GM21423 (cell line): ENCODE measurements at regions not wholly inside any gene's neighbourhood (a gene's known extent, or its start where the extent isn't known, plus 50 kb on each side); places are given as distances from the start of the nearest gene placed in this dataset.

Source experiments
- ATAC-seq: cut with Tn5 transposase; IDR thresholded peaks from one replicate; pipeline ENCODE4 v1.9.1; 2021; ENCODE audit warnings: mild to moderate bottlenecking, moderate library complexity; ENCODE audit not compliant: unreplicated experiment

- no peak for ATAC-seq
These were observed 192.2 kb upstream of the SYNDIG1 start for GRCh38 chr20:24277196-24277595.

GRCh38 chr20:24275946-24276705 is 193.3 kb upstream of the SYNDIG1 start:
- no peak for ATAC-seq

- ATAC-seq, result no peak
These were observed 196.2 kb upstream of the SYNDIG1 start for GRCh38 chr20:24273251-24273650.

GRCh38 chr20:24261351-24261750 is 208.1 kb upstream of the SYNDIG1 start:
- no peak for ATAC-seq

- ATAC-seq, result no peak
These were observed 212.3 kb upstream of the SYNDIG1 start for GRCh38 chr20:24257171-24257570.

- ATAC-seq, result no peak
These were observed 213.1 kb upstream of the SYNDIG1 start for GRCh38 chr20:24256307-24256706.

- no peak for ATAC-seq
These were observed 214.9 kb upstream of the SYNDIG1 start for GRCh38 chr20:24254480-24254879.

- no peak for ATAC-seq
These were observed 216.1 kb upstream of the SYNDIG1 start for GRCh38 chr20:24253321-24253720.

- ATAC-seq, result no peak
These were observed 224.3 kb upstream of the SYNDIG1 start for GRCh38 chr20:24245094-24245493.

GRCh38 chr20:24242763-24243162 is 226.7 kb upstream of the SYNDIG1 start:
- no peak for ATAC-seq

GRCh38 chr20:24241466-24241865 is 228.0 kb upstream of the SYNDIG1 start:
- ATAC-seq, result no peak

- ATAC-seq, result no peak
These were observed 232.5 kb upstream of the SYNDIG1 start for GRCh38 chr20:24236963-24237362.

- no peak for ATAC-seq
These were observed 233.2 kb upstream of the SYNDIG1 start for GRCh38 chr20:24236201-24236600.

- no peak for ATAC-seq
These were observed 233.9 kb upstream of the SYNDIG1 start for GRCh38 chr20:24235296-24236175.

GRCh38 chr20:24227600-24227999 is 239.0 kb upstream of the GGTLC1 start:
- ATAC-seq, result no peak

GRCh38 chr20:24212494-24212893 is 223.9 kb upstream of the GGTLC1 start:
- no peak for ATAC-seq

GRCh38 chr20:24211972-24212371 is 223.4 kb upstream of the GGTLC1 start:
- no peak for ATAC-seq

- no peak for ATAC-seq
These were observed 221.8 kb upstream of the GGTLC1 start for GRCh38 chr20:24210356-24210755.

- no peak for ATAC-seq
These were observed 220.1 kb upstream of the GGTLC1 start for GRCh38 chr20:24208652-24209051.

GRCh38 chr20:24207803-24208300 is 219.3 kb upstream of the GGTLC1 start:
- no peak for ATAC-seq

- ATAC-seq, result no peak
These were observed 218.4 kb upstream of the GGTLC1 start for GRCh38 chr20:24206995-24207394.
